ENCODE measurements at regions not wholly inside any gene's neighbourhood (a gene's known extent, or its start where the extent isn't known, plus 50 kb on each side); places are given as distances from the start of the nearest gene placed in this dataset.
"Not testable (repeated sequence)": the region's sequence is repeated elsewhere in the genome, so short reads cannot be mapped to it uniquely, and the experiment has no call there.

- Histone ChIP-seq H3K4me1 (ENCODE audit: control insufficient read depth, insufficient read depth, low read length) (no peaks in the 10 kb centered on the region), H3K36me3 (ENCODE audit: control insufficient read depth, insufficient read depth, low read length) (no peaks in the 10 kb centered on the region), H3K9me3 (ENCODE audit: control insufficient read depth, insufficient read depth, low read length) (no peaks in the 10 kb centered on the region), H3K9ac (ENCODE audit: low read depth, low read length) (no peak overlapping the region), H3K27me3 (ENCODE audit: control insufficient read depth, insufficient read depth, low read length) (no peaks in the 10 kb centered on the region), H3K4me3 (ENCODE audit: low read depth, low read length) (no peak overlapping the region)
Measured at GRCh38 chr20:12110274-12110673, 192.6 kb downstream of the BTBD3 start.

- H3K4me1 ChIP-seq (ENCODE audit: control insufficient read depth, insufficient read depth, low read length) = no peaks in the 10 kb centered on the region
- H3K9me3 ChIP-seq (ENCODE audit: control insufficient read depth, insufficient read depth, low read length) = no peaks in the 10 kb centered on the region
- H3K27me3 ChIP-seq (ENCODE audit: control insufficient read depth, insufficient read depth, low read length) = no peaks in the 10 kb centered on the region
- no peak overlapping the region for H3K9ac ChIP-seq (ENCODE audit: low read depth, low read length)
- no peaks in the 10 kb centered on the region for H3K36me3 ChIP-seq (ENCODE audit: control insufficient read depth, insufficient read depth, low read length)
- no peak overlapping the region for H3K4me3 ChIP-seq (ENCODE audit: low read depth, low read length)
Measured at GRCh38 chr20:12110711-12111110, 193.0 kb downstream of the BTBD3 start.

GRCh38 chr20:12111431-12112088, 193.9 kb downstream of the BTBD3 start:
- H3K9ac ChIP-seq (ENCODE audit: low read depth, low read length) = no peak overlapping the region
- H3K36me3 ChIP-seq (ENCODE audit: control insufficient read depth, insufficient read depth, low read length) = no peaks in the 10 kb centered on the region
- H3K9me3 ChIP-seq (ENCODE audit: control insufficient read depth, insufficient read depth, low read length) = no peaks in the 10 kb centered on the region
- no peaks in the 10 kb centered on the region for H3K27me3 ChIP-seq (ENCODE audit: control insufficient read depth, insufficient read depth, low read length)
- no peaks in the 10 kb centered on the region for H3K4me1 ChIP-seq (ENCODE audit: control insufficient read depth, insufficient read depth, low read length)
- H3K4me3 ChIP-seq (ENCODE audit: low read depth, low read length) = no peak overlapping the region

GRCh38 chr20:12112089-12112474, 194.4 kb downstream of the BTBD3 start:
- Histone ChIP-seq H3K4me3 (ENCODE audit: low read depth, low read length) (no peak overlapping the region), H3K9ac (ENCODE audit: low read depth, low read length) (no peak overlapping the region), H3K4me1 (ENCODE audit: control insufficient read depth, insufficient read depth, low read length) (no peaks in the 10 kb centered on the region), H3K27me3 (ENCODE audit: control insufficient read depth, insufficient read depth, low read length) (no peaks in the 10 kb centered on the region), H3K9me3 (ENCODE audit: control insufficient read depth, insufficient read depth, low read length) (no peaks in the 10 kb centered on the region), H3K36me3 (ENCODE audit: control insufficient read depth, insufficient read depth, low read length) (no peaks in the 10 kb centered on the region)

- Histone ChIP-seq H3K4me1 (ENCODE audit: control insufficient read depth, insufficient read depth, low read length) (no peaks in the 10 kb centered on the region), H3K9me3 (ENCODE audit: control insufficient read depth, insufficient read depth, low read length) (no peaks in the 10 kb centered on the region), H3K4me3 (ENCODE audit: low read depth, low read length) (no peak overlapping the region), H3K27me3 (ENCODE audit: control insufficient read depth, insufficient read depth, low read length) (no peaks in the 10 kb centered on the region), H3K36me3 (ENCODE audit: control insufficient read depth, insufficient read depth, low read length) (no peaks in the 10 kb centered on the region), H3K9ac (ENCODE audit: low read depth, low read length) (no peak overlapping the region)
Measured at GRCh38 chr20:12112665-12113064, 195.0 kb downstream of the BTBD3 start.

- no peaks in the 10 kb centered on the region for H3K4me1 ChIP-seq (ENCODE audit: control insufficient read depth, insufficient read depth, low read length)
- H3K9me3 ChIP-seq (ENCODE audit: control insufficient read depth, insufficient read depth, low read length) = no peaks in the 10 kb centered on the region
- H3K9ac ChIP-seq (ENCODE audit: low read depth, low read length) = no peak overlapping the region
Measured at GRCh38 chr20:12113075-12113467, 195.4 kb downstream of the BTBD3 start.

GRCh38 chr20:12113468-12114371, 196.0 kb downstream of the BTBD3 start:
- Histone ChIP-seq H3K27me3 (ENCODE audit: control insufficient read depth, insufficient read depth, low read length) (no peaks in the 10 kb centered on the region), H3K9me3 (ENCODE audit: control insufficient read depth, insufficient read depth, low read length) (no peaks in the 10 kb centered on the region), H3K4me1 (ENCODE audit: control insufficient read depth, insufficient read depth, low read length) (no peaks in the 10 kb centered on the region), H3K4me3 (ENCODE audit: low read depth, low read length) (no peak overlapping the region), H3K9ac (ENCODE audit: low read depth, low read length) (no peak overlapping the region), H3K36me3 (ENCODE audit: control insufficient read depth, insufficient read depth, low read length) (no peaks in the 10 kb centered on the region)

More at GRCh38 chr20:12113075-12113467, 195.4 kb downstream of the BTBD3 start:
- Histone ChIP-seq H3K4me3 (ENCODE audit: low read depth, low read length) (no peak overlapping the region), H3K36me3 (ENCODE audit: control insufficient read depth, insufficient read depth, low read length) (no peaks in the 10 kb centered on the region), H3K27me3 (ENCODE audit: control insufficient read depth, insufficient read depth, low read length) (no peaks in the 10 kb centered on the region)

GRCh38 chr20:12129114-12129513, 211.4 kb downstream of the BTBD3 start:
- H3K9ac ChIP-seq (ENCODE audit: low read depth, low read length) = not testable (repeated sequence)

GRCh38 chr20:12129532-12129931, 211.8 kb downstream of the BTBD3 start:
- not testable (repeated sequence) for H3K36me3 ChIP-seq (ENCODE audit: control insufficient read depth, insufficient read depth, low read length); H3K4me1 ChIP-seq (ENCODE audit: control insufficient read depth, insufficient read depth, low read length); H3K9ac ChIP-seq (ENCODE audit: low read depth, low read length); H3K27me3 ChIP-seq (ENCODE audit: control insufficient read depth, insufficient read depth, low read length); H3K9me3 ChIP-seq (ENCODE audit: control insufficient read depth, insufficient read depth, low read length)
- peak overlapping the region; percentile 48 for H3K4me3 ChIP-seq (ENCODE audit: low read depth, low read length)

More at GRCh38 chr20:12129114-12129513, 211.4 kb downstream of the BTBD3 start:
- not testable (repeated sequence) for H3K9me3 ChIP-seq (ENCODE audit: control insufficient read depth, insufficient read depth, low read length); H3K4me1 ChIP-seq (ENCODE audit: control insufficient read depth, insufficient read depth, low read length); H3K36me3 ChIP-seq (ENCODE audit: control insufficient read depth, insufficient read depth, low read length); H3K27me3 ChIP-seq (ENCODE audit: control insufficient read depth, insufficient read depth, low read length)
- peak overlapping the region; percentile 48 for H3K4me3 ChIP-seq (ENCODE audit: low read depth, low read length)

- H3K4me3 ChIP-seq (ENCODE audit: low read depth, low read length) = no peak overlapping the region
- no peaks in the 10 kb centered on the region for H3K27me3 ChIP-seq (ENCODE audit: control insufficient read depth, insufficient read depth, low read length)
- no peaks in the 10 kb centered on the region for H3K4me1 ChIP-seq (ENCODE audit: control insufficient read depth, insufficient read depth, low read length)
- no peak overlapping the region for H3K9ac ChIP-seq (ENCODE audit: low read depth, low read length)
- H3K36me3 ChIP-seq (ENCODE audit: control insufficient read depth, insufficient read depth, low read length) = no peaks in the 10 kb centered on the region
- H3K9me3 ChIP-seq (ENCODE audit: control insufficient read depth, insufficient read depth, low read length) = no peaks in the 10 kb centered on the region
Measured at GRCh38 chr20:12130781-12131180, 213.1 kb downstream of the BTBD3 start.

GRCh38 chr20:12133553-12133952, 215.9 kb downstream of the BTBD3 start:
- Histone ChIP-seq H3K4me3 (ENCODE audit: low read depth, low read length) (no peak overlapping the region), H3K36me3 (ENCODE audit: control insufficient read depth, insufficient read depth, low read length) (no peaks in the 10 kb centered on the region), H3K27me3 (ENCODE audit: control insufficient read depth, insufficient read depth, low read length) (no peaks in the 10 kb centered on the region), H3K9me3 (ENCODE audit: control insufficient read depth, insufficient read depth, low read length) (no peaks in the 10 kb centered on the region), H3K4me1 (ENCODE audit: control insufficient read depth, insufficient read depth, low read length) (no peaks in the 10 kb centered on the region), H3K9ac (ENCODE audit: low read depth, low read length) (no peak overlapping the region)

GRCh38 chr20:12145951-12146350, 228.3 kb downstream of the BTBD3 start:
- H3K4me3 ChIP-seq (ENCODE audit: low read depth, low read length); H3K4me1 ChIP-seq (ENCODE audit: control insufficient read depth, insufficient read depth, low read length); H3K27me3 ChIP-seq (ENCODE audit: control insufficient read depth, insufficient read depth, low read length); H3K9ac ChIP-seq (ENCODE audit: low read depth, low read length); H3K9me3 ChIP-seq (ENCODE audit: control insufficient read depth, insufficient read depth, low read length); H3K36me3 ChIP-seq (ENCODE audit: control insufficient read depth, insufficient read depth, low read length): not testable (repeated sequence)
